SK-N-SH (cell line): ENCODE measurements at regions not wholly inside any gene's neighbourhood (a gene's known extent, or its start where the extent isn't known, plus 50 kb on each side); places are given as distances from the start of the nearest gene placed in this dataset.

Experiments
- CTCF ChIA-PET: fragments of 300-600, 350-600 bp; formaldehyde crosslinking; extraction: SDS; loops from one replicate; lab custom pipeline; 2021; lab: Yijun Ruan, JAX
- POLR2A ChIA-PET: fragments of 350-600 bp; sonication (Branson Sonifier 250); formaldehyde crosslinking; extraction: SDS; loops from one replicate; lab custom pipeline; 2020; ENCODE audit warnings: antibody characterized with exemption, inconsistent platforms; lab: Yijun Ruan, JAX
- DNase-seq: peaks from one replicate; pipeline ENCODE4 v3.0.0; 2012
- H2AFZ ChIP-seq: fragments of 200-600 bp; sonication (generic); 2 replicates; pipeline ENCODE4 v1.8.1; 2016; ENCODE audit warnings: antibody characterized with exemption, mild to moderate bottlenecking, low read depth
- H3F3A ChIP-seq: fragments of 200-600 bp; sonication (generic); replicated peaks from 2 replicates; pipeline ENCODE3; 2016; ENCODE audit warnings: antibody characterized with exemption, mild to moderate bottlenecking; ENCODE audit not compliant: insufficient read depth
- H3K27ac ChIP-seq, 2 experiments: fragments of 200-500 bp in 1 of 2; fragments of 200-600 bp in 1 of 2; sonication (Bioruptor generic) in 1 of 2; sonication (generic), shearing (Covaris generic) in 1 of 2; 2 replicates each; pipeline versions ENCODE4 v1.5.1 to v1.6.1; 2014 to 2016; ENCODE audit warnings: low read depth in 2 of 2, inconsistent platforms in 1 of 2, low read length in 1 of 2, mild to moderate bottlenecking in 1 of 2, mixed read lengths in 1 of 2
- H3K27me3 ChIP-seq: fragments of 200-600 bp; sonication (generic), shearing (Covaris generic); 2 replicates; pipeline ENCODE4 v1.6.1; 2016; ENCODE audit warnings: mixed run types; ENCODE audit not compliant: insufficient read depth
- H3K36me3 ChIP-seq, 2 experiments: fragments of 200-500 bp in 1 of 2; fragments of 200-600 bp in 1 of 2; sonication (Bioruptor generic) in 1 of 2; sonication (generic) in 1 of 2; replicated peaks in 1 of 2; 2 replicates each; pipeline versions ENCODE3 to v1.5.1; 2014 to 2016; ENCODE audit warnings: low read length in 1 of 2, mild to moderate bottlenecking in 1 of 2; ENCODE audit not compliant: insufficient read depth in 2 of 2, control insufficient read depth in 1 of 2
- H3K4me1 ChIP-seq, 2 experiments: fragments of 200-500 bp in 1 of 2; fragments of 200-600 bp in 1 of 2; sonication (Bioruptor generic) in 1 of 2; sonication (generic), shearing (Covaris generic) in 1 of 2; 2 replicates each; pipeline versions ENCODE4 v1.5.1 to v1.6.1; 2014 to 2016; ENCODE audit warnings: low read depth in 1 of 2, low read length in 1 of 2, mixed run types in 1 of 2; ENCODE audit not compliant: insufficient read depth in 2 of 2, control insufficient read depth in 1 of 2
- H3K4me2 ChIP-seq: fragments of 200-600 bp; sonication (generic), shearing (Covaris generic); 2 replicates; pipeline ENCODE4 v1.6.1; 2017; ENCODE audit warnings: mixed run types
- H3K4me3 ChIP-seq, 2 experiments: fragments of 200-500 bp in 1 of 2; fragments of 200-600 bp in 1 of 2; sonication (Bioruptor generic) in 1 of 2; sonication (generic), shearing (Covaris generic) in 1 of 2; 2 replicates each; pipeline versions ENCODE4 v1.5.1 to v1.8.1; 2014 to 2016; ENCODE audit warnings: low read depth in 2 of 2, inconsistent platforms in 1 of 2, low read length in 1 of 2, mild to moderate bottlenecking in 1 of 2, mixed read lengths in 1 of 2, moderate library complexity in 1 of 2
- H3K79me2 ChIP-seq: fragments of 200-600 bp; sonication (generic); 2 replicates; pipeline ENCODE4 v1.8.1; 2017; ENCODE audit warnings: mild to moderate bottlenecking; ENCODE audit not compliant: insufficient read depth
- H3K9ac ChIP-seq: fragments of 200-600 bp; sonication (generic); 2 replicates; pipeline ENCODE4 v1.6.1; 2017; ENCODE audit warnings: mixed run types
- H3K9me2 ChIP-seq: fragments of 200-600 bp; sonication (generic); 2 replicates; pipeline ENCODE4 v1.6.1; 2017; ENCODE audit warnings: mixed run types
- H3K9me3 ChIP-seq: fragments of 200-600 bp; sonication (generic); 2 replicates; pipeline ENCODE4 v1.6.1; 2017; ENCODE audit warnings: mixed run types, mild to moderate bottlenecking, moderate library complexity
- H4K20me1 ChIP-seq: fragments of 200-600 bp; sonication (generic); 2 replicates; pipeline ENCODE4 v1.6.1; 2017; ENCODE audit warnings: mild to moderate bottlenecking, mixed run types; ENCODE audit not compliant: insufficient read depth
- ELF1 ChIP-seq: IDR thresholded peaks from 2 replicates; pipeline ENCODE4 v1.4.0; 2012
- EP300 ChIP-seq, 2 experiments: IDR thresholded peaks; 2 replicates each; pipeline versions ENCODE4 v1.4.0 to v1.6.1; 2012; ENCODE audit warnings: borderline replicate concordance in 1 of 2, low read depth in 1 of 2, low read length in 1 of 2
- EZH2phosphoT487 ChIP-seq: fragments of 200-600 bp; sonication (generic); IDR thresholded peaks from 2 replicates; pipeline ENCODE4 v1.6.1; 2017; ENCODE audit warnings: low read depth, mixed run types, mild to moderate bottlenecking, antibody characterized with exemption, moderate library complexity, borderline replicate concordance
- FOXM1 ChIP-seq: IDR thresholded peaks from 2 replicates; pipeline ENCODE4 v1.4.0; 2012; ENCODE audit warnings: low read depth, mild to moderate bottlenecking
- JUND ChIP-seq: IDR thresholded peaks from 2 replicates; pipeline ENCODE4 v1.4.0; 2012
- MAX ChIP-seq: IDR thresholded peaks from 2 replicates; pipeline ENCODE4 v1.4.0; 2012; ENCODE audit warnings: low read depth
- MEF2A ChIP-seq: IDR thresholded peaks from 2 replicates; pipeline ENCODE4 v1.4.0; 2012; ENCODE audit warnings: low read depth, borderline replicate concordance
- POLR2AphosphoS5 ChIP-seq: IDR thresholded peaks from 2 replicates; pipeline ENCODE4 v1.6.1; 2012; ENCODE audit warnings: low read depth, low read length
- RFX5 ChIP-seq: IDR thresholded peaks from 2 replicates; pipeline ENCODE4 v1.6.1; 2012; ENCODE audit warnings: mild to moderate bottlenecking, improper control_type of control experiment, low read length
- SIN3A ChIP-seq: IDR thresholded peaks from 2 replicates; pipeline ENCODE4 v1.6.1; 2012; ENCODE audit warnings: low read depth, mild to moderate bottlenecking, low read length, moderate library complexity, borderline replicate concordance
- YY1 ChIP-seq: IDR thresholded peaks from 2 replicates; pipeline ENCODE4 v1.4.0; 2012; ENCODE audit warnings: low read depth, mild to moderate bottlenecking
- WGBS: methylation state at CpG from one replicate; pipeline ENCODE4 v1.1.6; 2017; ENCODE audit warnings: low lambda C conversion rate; 5-methylcytosine and 5-hydroxymethylcytosine counted together
- TF ChIP-seq, protein P1 (sequence below): IDR thresholded peaks from 2 replicates; pipeline ENCODE4 v1.4.0; 2012; ENCODE audit warnings: low read depth, borderline replicate concordance
- TF ChIP-seq, protein P2 (sequence below): IDR thresholded peaks from 2 replicates; pipeline ENCODE4 v1.6.1; 2012; ENCODE audit warnings: mild to moderate bottlenecking, low read depth, low read length, moderate library complexity

- Histone ChIP-seq H3K9ac (no peak overlapping the region), H2AFZ (no peak overlapping the region; the same call in 1 of the 2 replicates), H3K27me3 (no peaks in the 10 kb centered on the region), H3K27ac (no peak overlapping the region), H3F3A (no peaks in the 10 kb centered on the region), H4K20me1 (no peaks in the 10 kb centered on the region), H3K4me2 (no peak overlapping the region), H3K4me3 (no peak overlapping the region), H3K4me1 (no peaks in the 10 kb centered on the region), H3K36me3 (no peaks in the 10 kb centered on the region), H3K9me3 (peaks cover 6% of the 10 kb centered on the region), H3K79me2 (no peaks in the 10 kb centered on the region), H3K9me2 (0 out of 2 replicates have a peak, but pooled peaks cover 7% of the 10 kb centered on the region)
- TF ChIP-seq YY1, result no peak
- no peak for TF ChIP-seq FOXM1
- no peak for TF ChIP-seq SIN3A
- TF ChIP-seq, protein P1, sequence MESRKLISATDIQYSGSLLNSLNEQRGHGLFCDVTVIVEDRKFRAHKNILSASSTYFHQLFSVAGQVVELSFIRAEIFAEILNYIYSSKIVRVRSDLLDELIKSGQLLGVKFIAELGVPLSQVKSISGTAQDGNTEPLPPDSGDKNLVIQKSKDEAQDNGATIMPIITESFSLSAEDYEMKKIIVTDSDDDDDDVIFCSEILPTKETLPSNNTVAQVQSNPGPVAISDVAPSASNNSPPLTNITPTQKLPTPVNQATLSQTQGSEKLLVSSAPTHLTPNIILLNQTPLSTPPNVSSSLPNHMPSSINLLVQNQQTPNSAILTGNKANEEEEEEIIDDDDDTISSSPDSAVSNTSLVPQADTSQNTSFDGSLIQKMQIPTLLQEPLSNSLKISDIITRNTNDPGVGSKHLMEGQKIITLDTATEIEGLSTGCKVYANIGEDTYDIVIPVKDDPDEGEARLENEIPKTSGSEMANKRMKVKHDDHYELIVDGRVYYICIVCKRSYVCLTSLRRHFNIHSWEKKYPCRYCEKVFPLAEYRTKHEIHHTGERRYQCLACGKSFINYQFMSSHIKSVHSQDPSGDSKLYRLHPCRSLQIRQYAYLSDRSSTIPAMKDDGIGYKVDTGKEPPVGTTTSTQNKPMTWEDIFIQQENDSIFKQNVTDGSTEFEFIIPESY, result no peak
- TF ChIP-seq ELF1, result no peak
- no peak for TF ChIP-seq POLR2AphosphoS5
- no peak for DNase-seq
- ChIA-PET POLR2A (no interaction called here), CTCF (no interaction called here)
- WGBS, result 1% methylated on average over 1 of the region's 1 CpG
Observed at GRCh38 chr7:119703895-119704294, 569.1 kb upstream of the KCND2 start.

DNA sequence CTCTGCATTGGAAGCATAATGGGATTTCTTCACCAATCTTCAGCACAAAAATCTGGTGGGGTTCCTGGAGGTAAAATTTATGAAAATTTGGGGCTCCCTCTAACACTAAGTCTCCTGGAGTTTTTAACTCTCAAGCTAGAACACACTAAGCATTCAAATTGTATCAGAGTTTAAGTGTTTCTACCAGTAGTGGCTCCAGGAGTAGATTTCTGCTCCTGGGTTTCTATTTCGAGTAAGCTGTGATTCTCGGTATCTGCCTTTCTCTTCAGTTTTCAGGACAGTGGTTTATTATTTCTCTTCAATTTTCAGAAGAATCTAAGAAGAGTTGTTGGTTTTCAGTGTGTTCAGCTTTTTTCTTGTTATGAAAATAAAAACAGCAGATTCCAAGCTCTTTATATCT lies 566.4 kb upstream of the KCND2 start:
- Histone ChIP-seq H3K4me1 (no peaks in the 10 kb centered on the region), H3K4me2 (no peak overlapping the region), H3K9me2 (0 out of 2 replicates have a peak, but pooled peaks cover 7% of the 10 kb centered on the region), H3F3A (no peaks in the 10 kb centered on the region), H3K36me3 (no peaks in the 10 kb centered on the region), H3K27me3 (no peaks in the 10 kb centered on the region), H3K4me3 (no peak overlapping the region), H2AFZ (peak overlapping the region; percentile 37; the same call in 1 of the 2 replicates), H3K9me3 (peaks cover 6% of the 10 kb centered on the region), H3K79me2 (no peaks in the 10 kb centered on the region), H3K9ac (no peak overlapping the region), H3K27ac (no peak overlapping the region), H4K20me1 (no peaks in the 10 kb centered on the region)
- 22% methylated on average over 2 of the region's 2 CpGs for WGBS
- DNase-seq, result no peak
- CTCF ChIA-PET, result no interaction called here
- POLR2A ChIA-PET, result no interaction called here
- TF ChIP-seq JUND, result no peak
- TF ChIP-seq, protein P1, result no peak
- TF ChIP-seq EP300 (IDR thresholded peaks at IDR 0.05; ENCODE audit: borderline replicate concordance in 1 of 2, low read depth in 1 of 2, low read length in 1 of 2), result no peak
- TF ChIP-seq RFX5, result no peak
- TF ChIP-seq YY1, result no peak
- no peak for TF ChIP-seq MAX
- TF ChIP-seq, protein P2, sequence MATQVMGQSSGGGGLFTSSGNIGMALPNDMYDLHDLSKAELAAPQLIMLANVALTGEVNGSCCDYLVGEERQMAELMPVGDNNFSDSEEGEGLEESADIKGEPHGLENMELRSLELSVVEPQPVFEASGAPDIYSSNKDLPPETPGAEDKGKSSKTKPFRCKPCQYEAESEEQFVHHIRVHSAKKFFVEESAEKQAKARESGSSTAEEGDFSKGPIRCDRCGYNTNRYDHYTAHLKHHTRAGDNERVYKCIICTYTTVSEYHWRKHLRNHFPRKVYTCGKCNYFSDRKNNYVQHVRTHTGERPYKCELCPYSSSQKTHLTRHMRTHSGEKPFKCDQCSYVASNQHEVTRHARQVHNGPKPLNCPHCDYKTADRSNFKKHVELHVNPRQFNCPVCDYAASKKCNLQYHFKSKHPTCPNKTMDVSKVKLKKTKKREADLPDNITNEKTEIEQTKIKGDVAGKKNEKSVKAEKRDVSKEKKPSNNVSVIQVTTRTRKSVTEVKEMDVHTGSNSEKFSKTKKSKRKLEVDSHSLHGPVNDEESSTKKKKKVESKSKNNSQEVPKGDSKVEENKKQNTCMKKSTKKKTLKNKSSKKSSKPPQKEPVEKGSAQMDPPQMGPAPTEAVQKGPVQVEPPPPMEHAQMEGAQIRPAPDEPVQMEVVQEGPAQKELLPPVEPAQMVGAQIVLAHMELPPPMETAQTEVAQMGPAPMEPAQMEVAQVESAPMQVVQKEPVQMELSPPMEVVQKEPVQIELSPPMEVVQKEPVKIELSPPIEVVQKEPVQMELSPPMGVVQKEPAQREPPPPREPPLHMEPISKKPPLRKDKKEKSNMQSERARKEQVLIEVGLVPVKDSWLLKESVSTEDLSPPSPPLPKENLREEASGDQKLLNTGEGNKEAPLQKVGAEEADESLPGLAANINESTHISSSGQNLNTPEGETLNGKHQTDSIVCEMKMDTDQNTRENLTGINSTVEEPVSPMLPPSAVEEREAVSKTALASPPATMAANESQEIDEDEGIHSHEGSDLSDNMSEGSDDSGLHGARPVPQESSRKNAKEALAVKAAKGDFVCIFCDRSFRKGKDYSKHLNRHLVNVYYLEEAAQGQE, result no peak
- no peak for TF ChIP-seq EZH2phosphoT487
- TF ChIP-seq MEF2A, result no peak
- TF ChIP-seq, all 33 proteins: peak for 0
